HEK293 (cell line): ENCODE measurements at regions not wholly inside any gene's neighbourhood (a gene's known extent, or its start where the extent isn't known, plus 50 kb on each side); places are given as distances from the start of the nearest gene placed in this dataset.

Source experiments
- MYNN ChIP-seq: fragments of 450-650 bp; formaldehyde crosslinking; IDR thresholded peaks from 2 replicates; pipeline ENCODE4 v1.5.1; 2016; ENCODE audit warnings: missing biosample characterization, missing genetic modification characterization, borderline replicate concordance
- ZBTB8A ChIP-seq: fragments of 450-650 bp; formaldehyde crosslinking; IDR thresholded peaks from 2 replicates; pipeline ENCODE4 v1.5.1; 2016; ENCODE audit warnings: missing biosample characterization, missing genetic modification characterization
- ZFP41 ChIP-seq: fragments of 450-650 bp; formaldehyde crosslinking; IDR thresholded peaks from 2 replicates; pipeline ENCODE4 v1.5.1; 2016; ENCODE audit warnings: missing biosample characterization, missing genetic modification characterization, borderline replicate concordance
- ZNF48 ChIP-seq: fragments of 450-650 bp; formaldehyde crosslinking; IDR thresholded peaks from 2 replicates; pipeline ENCODE4 v1.5.1; 2016; ENCODE audit warnings: missing biosample characterization, missing genetic modification characterization
- ZNF610 ChIP-seq: fragments of 450-650 bp; formaldehyde crosslinking; IDR thresholded peaks from 2 replicates; pipeline ENCODE4 v1.5.1; 2016; ENCODE audit warnings: missing biosample characterization, missing genetic modification characterization, borderline replicate concordance
- ZNF621 ChIP-seq: fragments of 450-650 bp; formaldehyde crosslinking; IDR thresholded peaks from 2 replicates; pipeline ENCODE4 v1.5.1; 2017; ENCODE audit warnings: missing biosample characterization, missing genetic modification characterization
- ZNF629 ChIP-seq: fragments of 450-650 bp; formaldehyde crosslinking; IDR thresholded peaks from 2 replicates; pipeline ENCODE4 v1.5.1; 2017; ENCODE audit warnings: missing biosample characterization, missing genetic modification characterization
- ZNF707 ChIP-seq: fragments of 450-650 bp; formaldehyde crosslinking; IDR thresholded peaks from 2 replicates; pipeline ENCODE4 v1.5.1; 2016; ENCODE audit warnings: missing biosample characterization, missing genetic modification characterization
- TF ChIP-seq, protein P1 (sequence below): fragments of 450-650 bp; formaldehyde crosslinking; conservative IDR thresholded peaks from 2 replicates; pipeline ENCODE4 v1.5.1; 2016; ENCODE audit warnings: low read depth, missing biosample characterization, missing genetic modification characterization
- TF ChIP-seq, protein P2 (sequence below): fragments of 450-650 bp; formaldehyde crosslinking; IDR thresholded peaks from 2 replicates; pipeline ENCODE4 v1.5.1; 2016; ENCODE audit warnings: missing biosample characterization, missing genetic modification characterization
- TF ChIP-seq, protein P3 (sequence below): fragments of 450-650 bp; formaldehyde crosslinking; IDR thresholded peaks from 2 replicates; pipeline ENCODE4 v1.5.1; 2016; ENCODE audit warnings: missing biosample characterization, missing genetic modification characterization
- TF ChIP-seq, protein P4 (sequence below): fragments of 450-650 bp; formaldehyde crosslinking; IDR thresholded peaks from 2 replicates; pipeline ENCODE4 v1.5.1; 2016; ENCODE audit warnings: missing biosample characterization, missing genetic modification characterization
- TF ChIP-seq, protein P5 (sequence below): fragments of 450-650 bp; formaldehyde crosslinking; IDR thresholded peaks from 2 replicates; pipeline ENCODE4 v1.5.1; 2016; ENCODE audit warnings: missing biosample characterization, missing genetic modification characterization

DNA sequence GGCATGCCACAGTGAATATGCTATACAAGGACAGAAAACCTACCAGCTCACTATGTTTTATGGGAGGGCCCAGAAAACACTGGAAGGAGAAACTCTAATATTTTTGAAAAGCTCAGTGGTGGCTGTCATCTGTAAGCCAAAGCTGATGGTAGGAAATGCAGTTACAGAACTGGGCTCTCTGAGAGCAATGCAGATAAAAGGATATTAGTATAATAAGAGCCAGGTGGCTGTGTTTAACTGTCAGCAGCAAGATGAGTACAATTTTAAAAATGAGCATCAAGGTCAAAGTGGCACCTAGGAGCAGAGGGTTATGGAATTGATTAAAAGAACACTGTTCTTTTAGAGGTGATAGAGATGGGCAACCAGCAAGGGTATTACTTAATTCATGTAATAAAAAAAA lies 345.0 kb downstream of the NDFIP2 start:
- TF ChIP-seq ZNF610 (tag by site-specific recombination): no peak
- TF ChIP-seq ZNF48 (tag by site-specific recombination): no peak
- no peak for TF ChIP-seq ZFP41 (tag by site-specific recombination)
- TF ChIP-seq, protein P1, sequence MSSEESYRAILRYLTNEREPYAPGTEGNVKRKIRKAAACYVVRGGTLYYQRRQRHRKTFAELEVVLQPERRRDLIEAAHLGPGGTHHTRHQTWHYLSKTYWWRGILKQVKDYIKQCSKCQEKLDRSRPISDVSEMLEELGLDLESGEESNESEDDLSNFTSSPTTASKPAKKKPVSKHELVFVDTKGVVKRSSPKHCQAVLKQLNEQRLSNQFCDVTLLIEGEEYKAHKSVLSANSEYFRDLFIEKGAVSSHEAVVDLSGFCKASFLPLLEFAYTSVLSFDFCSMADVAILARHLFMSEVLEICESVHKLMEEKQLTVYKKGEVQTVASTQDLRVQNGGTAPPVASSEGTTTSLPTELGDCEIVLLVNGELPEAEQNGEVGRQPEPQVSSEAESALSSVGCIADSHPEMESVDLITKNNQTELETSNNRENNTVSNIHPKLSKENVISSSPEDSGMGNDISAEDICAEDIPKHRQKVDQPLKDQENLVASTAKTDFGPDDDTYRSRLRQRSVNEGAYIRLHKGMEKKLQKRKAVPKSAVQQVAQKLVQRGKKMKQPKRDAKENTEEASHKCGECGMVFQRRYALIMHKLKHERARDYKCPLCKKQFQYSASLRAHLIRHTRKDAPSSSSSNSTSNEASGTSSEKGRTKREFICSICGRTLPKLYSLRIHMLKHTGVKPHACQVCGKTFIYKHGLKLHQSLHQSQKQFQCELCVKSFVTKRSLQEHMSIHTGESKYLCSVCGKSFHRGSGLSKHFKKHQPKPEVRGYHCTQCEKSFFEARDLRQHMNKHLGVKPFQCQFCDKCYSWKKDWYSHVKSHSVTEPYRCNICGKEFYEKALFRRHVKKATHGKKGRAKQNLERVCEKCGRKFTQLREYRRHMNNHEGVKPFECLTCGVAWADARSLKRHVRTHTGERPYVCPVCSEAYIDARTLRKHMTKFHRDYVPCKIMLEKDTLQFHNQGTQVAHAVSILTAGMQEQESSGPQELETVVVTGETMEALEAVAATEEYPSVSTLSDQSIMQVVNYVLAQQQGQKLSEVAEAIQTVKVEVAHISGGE (tag by site-specific recombination): no peak
- TF ChIP-seq, protein P2, sequence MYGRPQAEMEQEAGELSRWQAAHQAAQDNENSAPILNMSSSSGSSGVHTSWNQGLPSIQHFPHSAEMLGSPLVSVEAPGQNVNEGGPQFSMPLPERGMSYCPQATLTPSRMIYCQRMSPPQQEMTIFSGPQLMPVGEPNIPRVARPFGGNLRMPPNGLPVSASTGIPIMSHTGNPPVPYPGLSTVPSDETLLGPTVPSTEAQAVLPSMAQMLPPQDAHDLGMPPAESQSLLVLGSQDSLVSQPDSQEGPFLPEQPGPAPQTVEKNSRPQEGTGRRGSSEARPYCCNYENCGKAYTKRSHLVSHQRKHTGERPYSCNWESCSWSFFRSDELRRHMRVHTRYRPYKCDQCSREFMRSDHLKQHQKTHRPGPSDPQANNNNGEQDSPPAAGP (tag by site-specific recombination): no peak
- TF ChIP-seq, protein P3, sequence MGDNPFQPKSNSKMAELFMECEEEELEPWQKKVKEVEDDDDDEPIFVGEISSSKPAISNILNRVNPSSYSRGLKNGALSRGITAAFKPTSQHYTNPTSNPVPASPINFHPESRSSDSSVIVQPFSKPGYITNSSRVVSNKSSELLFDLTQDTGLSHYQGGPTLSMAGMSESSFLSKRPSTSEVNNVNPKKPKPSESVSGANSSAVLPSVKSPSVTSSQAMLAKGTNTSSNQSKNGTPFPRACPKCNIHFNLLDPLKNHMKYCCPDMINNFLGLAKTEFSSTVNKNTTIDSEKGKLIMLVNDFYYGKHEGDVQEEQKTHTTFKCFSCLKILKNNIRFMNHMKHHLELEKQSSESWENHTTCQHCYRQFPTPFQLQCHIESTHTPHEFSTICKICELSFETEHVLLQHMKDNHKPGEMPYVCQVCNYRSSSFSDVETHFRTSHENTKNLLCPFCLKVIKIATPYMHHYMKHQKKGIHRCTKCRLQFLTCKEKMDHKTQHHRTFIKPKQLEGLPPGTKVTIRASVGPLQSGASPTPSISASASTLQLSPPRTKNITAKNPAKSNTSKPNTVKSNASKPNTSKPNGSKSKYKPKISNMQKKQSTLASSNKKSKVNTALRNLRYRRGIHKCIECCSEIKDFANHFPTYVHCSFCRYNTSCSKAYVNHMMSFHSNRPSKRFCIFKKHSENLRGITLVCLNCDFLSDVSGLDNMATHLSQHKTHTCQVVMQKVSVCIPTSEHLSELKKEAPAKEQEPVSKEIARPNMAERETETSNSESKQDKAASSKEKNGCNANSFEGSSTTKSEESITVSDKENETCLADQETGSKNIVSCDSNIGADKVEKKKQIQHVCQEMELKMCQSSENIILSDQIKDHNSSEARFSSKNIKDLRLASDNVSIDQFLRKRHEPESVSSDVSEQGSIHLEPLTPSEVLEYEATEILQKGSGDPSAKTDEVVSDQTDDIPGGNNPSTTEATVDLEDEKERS (tag by site-specific recombination): no peak
- no peak for TF ChIP-seq ZNF629 (tag by site-specific recombination)
- TF ChIP-seq, protein P4, sequence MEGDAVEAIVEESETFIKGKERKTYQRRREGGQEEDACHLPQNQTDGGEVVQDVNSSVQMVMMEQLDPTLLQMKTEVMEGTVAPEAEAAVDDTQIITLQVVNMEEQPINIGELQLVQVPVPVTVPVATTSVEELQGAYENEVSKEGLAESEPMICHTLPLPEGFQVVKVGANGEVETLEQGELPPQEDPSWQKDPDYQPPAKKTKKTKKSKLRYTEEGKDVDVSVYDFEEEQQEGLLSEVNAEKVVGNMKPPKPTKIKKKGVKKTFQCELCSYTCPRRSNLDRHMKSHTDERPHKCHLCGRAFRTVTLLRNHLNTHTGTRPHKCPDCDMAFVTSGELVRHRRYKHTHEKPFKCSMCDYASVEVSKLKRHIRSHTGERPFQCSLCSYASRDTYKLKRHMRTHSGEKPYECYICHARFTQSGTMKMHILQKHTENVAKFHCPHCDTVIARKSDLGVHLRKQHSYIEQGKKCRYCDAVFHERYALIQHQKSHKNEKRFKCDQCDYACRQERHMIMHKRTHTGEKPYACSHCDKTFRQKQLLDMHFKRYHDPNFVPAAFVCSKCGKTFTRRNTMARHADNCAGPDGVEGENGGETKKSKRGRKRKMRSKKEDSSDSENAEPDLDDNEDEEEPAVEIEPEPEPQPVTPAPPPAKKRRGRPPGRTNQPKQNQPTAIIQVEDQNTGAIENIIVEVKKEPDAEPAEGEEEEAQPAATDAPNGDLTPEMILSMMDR: no peak
- no peak for TF ChIP-seq ZNF707 (tag by site-specific recombination)
- no peak for TF ChIP-seq ZBTB8A (tag by site-specific recombination)
- TF ChIP-seq MYNN (tag by site-specific recombination): no peak
- TF ChIP-seq, protein P5, sequence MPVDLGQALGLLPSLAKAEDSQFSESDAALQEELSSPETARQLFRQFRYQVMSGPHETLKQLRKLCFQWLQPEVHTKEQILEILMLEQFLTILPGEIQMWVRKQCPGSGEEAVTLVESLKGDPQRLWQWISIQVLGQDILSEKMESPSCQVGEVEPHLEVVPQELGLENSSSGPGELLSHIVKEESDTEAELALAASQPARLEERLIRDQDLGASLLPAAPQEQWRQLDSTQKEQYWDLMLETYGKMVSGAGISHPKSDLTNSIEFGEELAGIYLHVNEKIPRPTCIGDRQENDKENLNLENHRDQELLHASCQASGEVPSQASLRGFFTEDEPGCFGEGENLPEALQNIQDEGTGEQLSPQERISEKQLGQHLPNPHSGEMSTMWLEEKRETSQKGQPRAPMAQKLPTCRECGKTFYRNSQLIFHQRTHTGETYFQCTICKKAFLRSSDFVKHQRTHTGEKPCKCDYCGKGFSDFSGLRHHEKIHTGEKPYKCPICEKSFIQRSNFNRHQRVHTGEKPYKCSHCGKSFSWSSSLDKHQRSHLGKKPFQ (tag by site-specific recombination): no peak
- TF ChIP-seq ZNF621 (tag by site-specific recombination): no peak
